ENCODE measurements at regions not wholly inside any gene's neighbourhood (a gene's known extent, or its start where the extent isn't known, plus 50 kb on each side); places are given as distances from the start of the nearest gene placed in this dataset.

DNA sequence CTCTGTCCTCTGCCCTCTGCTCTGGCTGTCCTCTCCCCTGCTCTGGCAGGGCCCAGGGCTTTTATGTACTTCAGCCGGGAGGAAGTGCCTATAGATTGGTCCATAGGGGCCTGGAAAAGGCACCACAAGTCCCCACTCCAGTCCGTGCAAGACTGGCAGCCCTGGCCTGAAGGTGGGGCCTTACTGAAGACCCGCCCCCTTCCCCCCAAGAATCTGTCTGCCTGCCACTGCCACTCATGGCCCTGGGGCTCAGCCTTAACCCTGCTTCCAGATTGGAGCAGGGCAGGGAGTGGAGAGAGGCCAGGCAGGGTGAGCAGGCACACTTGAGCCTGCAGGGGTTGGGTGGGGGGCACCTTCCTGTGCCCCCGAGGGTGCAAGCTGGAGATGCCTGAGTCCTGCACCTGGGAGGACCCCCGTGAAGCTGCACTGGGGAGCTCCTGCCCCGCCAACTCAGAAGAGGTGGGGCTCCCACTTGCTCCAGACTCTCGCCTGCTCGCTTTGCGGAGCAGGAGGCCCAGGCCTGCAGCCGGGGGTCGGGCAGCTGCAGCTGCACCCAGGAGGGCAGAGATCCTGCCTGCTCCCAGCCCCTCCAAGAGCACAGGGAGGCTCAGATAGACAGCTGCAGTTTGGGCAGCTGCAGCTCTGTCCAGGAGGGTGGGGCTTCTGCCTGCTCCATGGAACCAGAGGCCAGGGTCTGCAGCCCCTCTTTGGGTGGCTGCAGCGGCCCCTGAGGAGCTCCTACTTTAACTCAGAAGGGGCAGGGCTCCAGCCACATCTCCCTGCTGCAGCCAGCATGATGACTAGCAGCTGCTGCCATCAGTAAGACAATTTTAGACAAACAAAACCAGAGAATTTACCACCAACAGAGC lies 51.0 kb upstream of the SC5D start:
- no peaks in the 10 kb centered on the region for H3K9me3 Mint-ChIP-seq
- H3K4me1 Mint-ChIP-seq, result peaks cover 65% of the 10 kb centered on the region
- peak overlapping the region; percentile 87 to 89 (median 88) for H3K27ac Mint-ChIP-seq
- H3K4me3 Mint-ChIP-seq, result peak overlapping the region; percentile 0 to 81 (median 56)
- TF ChIP-seq CTCF (IDR thresholded peaks at IDR 0.05; ENCODE audit: unreplicated experiment in 3 of 3), result no peak
- no peaks in the 10 kb centered on the region for H3K36me3 Mint-ChIP-seq (ENCODE audit: low read depth)
- no peaks in the 10 kb centered on the region for H3K27me3 Mint-ChIP-seq (ENCODE audit: low read depth)

Data from nephron (organoid).